GM12873 (cell line): ENCODE measurements at regions not wholly inside any gene's neighbourhood (a gene's known extent, or its start where the extent isn't known, plus 50 kb on each side); places are given as distances from the start of the nearest gene placed in this dataset.

Experiments used
- CTCF ChIP-seq: IDR thresholded peaks from 2 replicates; pipeline ENCODE4 v1.5.1; 2012; ENCODE audit warnings: low read depth, mild to moderate bottlenecking, moderate library complexity, low read length, control low read depth; ENCODE audit not compliant: insufficient read depth; ENCODE audit errors: missing control alignments

- TF ChIP-seq CTCF = no peak
Measured at GRCh38 chr13:60663788-60664187, 266.8 kb downstream of the TDRD3 start.

GRCh38 chr13:60662595-60662994, 265.6 kb downstream of the TDRD3 start:
- no peak for TF ChIP-seq CTCF

- TF ChIP-seq CTCF = no peak
Measured at GRCh38 chr13:60661521-60661920, 264.5 kb downstream of the TDRD3 start.

GRCh38 chr13:60655256-60655655, 258.2 kb downstream of the TDRD3 start:
- TF ChIP-seq CTCF = no peak

GRCh38 chr13:60654415-60654814, 257.4 kb downstream of the TDRD3 start:
- peak; percentile 20 for TF ChIP-seq CTCF

GRCh38 chr13:60647547-60647946, 250.5 kb downstream of the TDRD3 start:
- no peak for TF ChIP-seq CTCF

GRCh38 chr13:60646620-60647019, 249.6 kb downstream of the TDRD3 start:
- TF ChIP-seq CTCF = no peak
